Cardiac fibroblast (primary cell): ENCODE measurements at regions not wholly inside any gene's neighbourhood (a gene's known extent, or its start where the extent isn't known, plus 50 kb on each side); places are given as distances from the start of the nearest gene placed in this dataset.

Experiments used
- DNase-seq, 2 donors: peaks; one replicate each; pipeline versions ENCODE4 v3.0.0 to v3.0.0-alpha.2; 2010; ENCODE audit warnings: low read depth in 2 of 2
- H3K4me3 ChIP-seq, 2 donors: replicated peaks in 1 of 2; 1 replicate in 1 of 2; 2 replicates in 1 of 2; pipeline ENCODE4 v1.5.1; 2011; ENCODE audit warnings: low read depth in 2 of 2, low read length in 2 of 2, mild to moderate bottlenecking in 2 of 2, moderate library complexity in 1 of 2
- CTCF ChIP-seq: IDR thresholded peaks from one replicate; pipeline ENCODE4 v1.5.1; 2011; ENCODE audit warnings: low read depth, mild to moderate bottlenecking, low read length, inconsistent platforms

DNA sequence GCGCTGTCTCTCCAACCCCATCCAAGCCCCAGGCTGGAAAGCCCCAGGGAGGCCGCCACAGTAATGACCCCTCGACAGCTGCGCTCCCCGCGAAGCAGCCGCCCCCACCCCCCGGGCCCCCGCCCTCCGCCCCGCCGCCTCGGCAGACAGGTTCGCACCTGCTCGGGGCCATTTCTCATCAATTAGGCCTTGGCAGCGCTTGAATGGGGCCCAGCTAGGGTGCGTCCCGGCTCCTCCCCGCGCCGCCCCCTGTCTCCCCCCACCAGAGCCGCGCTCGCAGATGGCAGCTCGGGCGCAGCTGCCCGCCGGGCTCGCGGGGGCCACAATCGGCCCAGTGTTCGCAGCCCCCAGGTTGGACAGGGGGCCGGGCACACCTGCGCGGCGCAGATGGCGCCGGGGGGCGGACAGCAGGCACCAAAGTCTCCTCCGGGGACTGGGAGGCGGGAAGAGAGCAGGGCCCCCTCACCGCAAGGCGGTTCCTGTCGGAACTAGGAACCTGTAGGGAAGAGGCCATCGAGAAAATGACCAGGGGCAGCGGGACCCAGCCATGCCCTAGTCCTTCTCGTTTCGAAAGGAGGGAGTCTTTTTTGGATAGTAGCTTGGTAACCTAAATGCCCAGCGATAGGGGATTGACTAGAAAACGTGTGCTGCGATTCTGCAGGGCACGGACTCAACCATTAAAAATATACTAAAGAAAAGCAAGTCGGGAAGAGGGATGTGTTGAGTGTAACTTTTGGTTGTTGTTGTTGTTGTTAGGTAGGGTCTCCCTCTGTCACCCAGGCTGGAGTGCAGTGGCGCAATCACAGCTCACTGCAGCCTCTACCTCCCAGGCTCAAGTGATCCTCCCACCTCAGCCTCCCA is 83.2 kb upstream of the EYA2 start:
- H3K4me3 ChIP-seq, result no peak overlapping the region
- TF ChIP-seq CTCF, result no peak
- no peak for DNase-seq

- no peak for TF ChIP-seq CTCF
- H3K4me3 ChIP-seq, result no peak overlapping the region
- peak; percentile 15 to 90 for DNase-seq
These were observed 80.0 kb upstream of the EYA2 start for GRCh38 chr20:46814366-46815232.

DNA sequence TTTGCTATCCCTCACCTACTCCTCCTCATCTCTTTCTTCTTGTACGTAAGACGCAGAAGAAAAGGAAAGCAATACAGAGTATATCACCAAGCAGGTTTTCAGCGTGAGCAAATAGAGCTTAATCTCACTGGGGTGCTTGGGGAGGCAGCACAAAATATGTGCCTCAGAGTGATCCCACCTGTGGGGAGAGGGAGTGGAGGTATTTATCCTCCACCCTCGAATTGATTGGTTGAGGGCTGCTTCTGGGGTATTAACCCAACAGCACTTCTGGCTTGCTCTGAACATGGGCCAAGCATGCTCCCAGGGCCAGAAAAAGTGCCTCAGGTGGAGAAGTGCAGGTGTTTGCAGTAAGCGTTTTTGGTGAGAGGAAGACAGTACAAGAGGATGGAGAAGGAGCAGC is 78.5 kb upstream of the EYA2 start:
- no peak for DNase-seq
- no peak for TF ChIP-seq CTCF
- no peak overlapping the region for H3K4me3 ChIP-seq

GRCh38 chr20:46816886-46817638 is 77.6 kb upstream of the EYA2 start:
- no peak for TF ChIP-seq CTCF
- no peak for DNase-seq
- no peak overlapping the region for H3K4me3 ChIP-seq

DNA sequence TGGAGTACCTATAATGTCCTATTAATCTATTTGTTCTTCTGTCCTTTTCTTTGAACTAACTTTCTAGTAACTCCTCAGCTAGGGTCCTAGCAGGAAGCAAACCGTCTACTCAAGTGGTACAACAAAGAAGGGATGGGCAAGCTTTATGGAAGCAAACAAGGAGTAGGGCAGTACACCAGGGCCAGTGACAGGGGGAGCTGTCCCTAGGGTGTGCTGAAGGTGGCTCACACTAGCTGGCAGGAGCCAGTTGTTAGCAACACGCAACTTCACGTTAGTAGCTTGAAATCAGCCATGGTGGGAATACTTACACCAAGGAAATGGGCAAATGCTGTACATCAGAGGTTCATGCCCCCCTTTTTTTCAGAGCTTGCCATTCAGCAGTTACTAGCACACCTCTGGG is 74.0 kb upstream of the EYA2 start:
- no peak for DNase-seq
- H3K4me3 ChIP-seq, result no peak overlapping the region
- TF ChIP-seq CTCF, result peak; percentile 8

GRCh38 chr20:46823271-46823751 is 71.3 kb upstream of the EYA2 start:
- no peak for DNase-seq

More at GRCh38 chr20:46823271-46823751, 71.3 kb upstream of the EYA2 start:
- TF ChIP-seq CTCF, result no peak
- H3K4me3 ChIP-seq, result no peak overlapping the region
